ENCODE measurements at regions not wholly inside any gene's neighbourhood (a gene's known extent, or its start where the extent isn't known, plus 50 kb on each side); places are given as distances from the start of the nearest gene placed in this dataset.
"Not testable (repeated sequence)": the region's sequence is repeated elsewhere in the genome, so short reads cannot be mapped to it uniquely, and the experiment has no call there.

- no peak for DNase-seq (ENCODE audit: low read depth in 4 of 4, low spot score in 3 of 4)
Measured at GRCh38 chr2:240367721-240368120, 67.7 kb upstream of the GPC1 start.

- DNase-seq (ENCODE audit: low read depth in 4 of 4, low spot score in 3 of 4) = no peak
Measured at GRCh38 chr2:240368781-240369331, 66.6 kb upstream of the GPC1 start.

GRCh38 chr2:240369335-240369734, 66.1 kb upstream of the GPC1 start:
- DNase-seq (ENCODE audit: low read depth in 4 of 4, low spot score in 3 of 4) = no peak

- no peak for DNase-seq (ENCODE audit: low read depth in 4 of 4, low spot score in 3 of 4)
Measured at GRCh38 chr2:240369801-240370585, 65.5 kb upstream of the GPC1 start.

- DNase-seq (ENCODE audit: low read depth in 4 of 4, low spot score in 3 of 4) = no peak
Measured at GRCh38 chr2:240371129-240372000, 64.1 kb upstream of the GPC1 start.

- DNase-seq (ENCODE audit: low read depth in 4 of 4, low spot score in 3 of 4) = no peak
Measured at GRCh38 chr2:240372101-240372500, 63.4 kb upstream of the GPC1 start.

GRCh38 chr2:240373289-240373885, 62.1 kb upstream of the GPC1 start:
- DNase-seq (ENCODE audit: low read depth in 4 of 4, low spot score in 3 of 4) = no peak

- no peak for DNase-seq (ENCODE audit: low read depth in 4 of 4, low spot score in 3 of 4)
Measured at GRCh38 chr2:240374085-240374907, 61.2 kb upstream of the GPC1 start.

- no peak for DNase-seq (ENCODE audit: low read depth in 4 of 4, low spot score in 3 of 4)
Measured at GRCh38 chr2:240375024-240375645, 60.3 kb upstream of the GPC1 start.

GRCh38 chr2:240376739-240377138, 58.7 kb upstream of the GPC1 start:
- no peak for DNase-seq (ENCODE audit: low read depth in 4 of 4, low spot score in 3 of 4)

GRCh38 chr2:240377366-240377765, 58.1 kb upstream of the GPC1 start:
- DNase-seq (ENCODE audit: low read depth in 4 of 4, low spot score in 3 of 4) = no peak

- DNase-seq (ENCODE audit: low read depth in 4 of 4, low spot score in 3 of 4) = no peak
Measured at GRCh38 chr2:240379089-240379636, 56.3 kb upstream of the GPC1 start.

GRCh38 chr2:240383099-240383758, 52.2 kb upstream of the GPC1 start:
- no peak for DNase-seq (ENCODE audit: low read depth in 4 of 4, low spot score in 3 of 4)

- DNase-seq (ENCODE audit: low read depth in 4 of 4, low spot score in 3 of 4) = no peak
Measured at GRCh38 chr2:240383871-240384700, 51.4 kb upstream of the GPC1 start.

GRCh38 chr2:240384711-240385450, 50.6 kb upstream of the GPC1 start:
- DNase-seq (ENCODE audit: low read depth in 4 of 4, low spot score in 3 of 4) = no peak

- not testable (repeated sequence) for DNase-seq (ENCODE audit: low read depth in 4 of 4, low spot score in 3 of 4)
Measured at GRCh38 chr2:240385451-240386161, 49.9 kb upstream of the GPC1 start.

Data from left renal pelvis (tissue), 4 donors.